ENCODE measurements at regions not wholly inside any gene's neighbourhood (a gene's known extent, or its start where the extent isn't known, plus 50 kb on each side); places are given as distances from the start of the nearest gene placed in this dataset.
"Not testable (repeated sequence)": the region's sequence is repeated elsewhere in the genome, so short reads cannot be mapped to it uniquely, and the experiment has no call there.

DNA sequence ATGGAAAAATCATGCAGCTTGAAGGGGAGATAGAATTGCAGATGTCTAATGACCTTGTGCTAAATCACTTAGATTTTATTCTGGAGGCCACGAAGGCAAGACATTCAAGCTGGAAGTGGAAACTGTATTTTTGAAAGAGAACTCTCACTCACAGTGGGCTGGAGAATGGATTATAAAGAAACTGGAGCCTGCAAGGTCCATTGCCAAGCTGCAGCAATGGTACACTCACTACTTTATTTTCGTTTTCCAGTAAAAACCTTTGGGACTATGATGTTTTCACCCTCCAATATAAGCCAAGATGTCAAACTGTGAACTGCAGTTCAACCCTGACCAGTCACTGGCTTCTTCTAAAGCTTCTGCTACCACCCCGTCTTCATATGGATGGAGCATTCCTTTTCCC is 62.0 kb downstream of the SKIDA1 start:
- no peak for FAIRE-seq

DNA sequence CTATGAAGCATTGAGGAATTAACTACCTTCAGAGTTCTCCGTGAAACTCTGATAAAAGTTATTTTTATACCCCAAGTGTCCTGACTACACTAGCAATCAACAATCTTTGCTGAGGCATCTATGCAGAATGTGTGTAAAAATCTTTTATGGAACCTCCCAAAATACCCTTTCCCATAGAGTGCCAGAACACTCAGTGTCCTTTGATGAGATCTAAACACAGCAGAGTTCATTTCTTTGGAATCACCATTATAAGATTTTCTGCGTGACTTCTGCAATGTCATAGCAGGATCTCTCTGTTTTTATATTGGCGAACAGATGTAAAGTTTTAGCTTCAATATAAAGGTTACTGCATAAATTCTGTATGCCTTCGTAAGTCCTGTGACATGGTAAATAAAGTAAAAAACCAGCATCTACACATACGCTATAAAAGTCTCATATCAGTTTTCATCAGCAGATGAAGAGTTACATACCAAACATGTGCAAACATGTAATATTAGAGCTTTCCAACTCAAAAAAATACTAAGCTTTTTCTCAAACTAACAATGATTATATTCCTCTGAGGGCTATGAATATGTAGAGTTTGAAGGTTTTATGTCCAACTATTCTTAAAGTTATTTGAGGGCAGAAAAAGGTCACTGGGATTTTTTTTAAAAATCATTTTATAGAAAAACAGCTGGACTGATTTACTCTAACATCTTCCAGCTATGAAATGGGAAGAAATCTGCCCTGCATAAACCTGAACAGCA is 67.2 kb downstream of the SKIDA1 start:
- no peak for FAIRE-seq

DNA sequence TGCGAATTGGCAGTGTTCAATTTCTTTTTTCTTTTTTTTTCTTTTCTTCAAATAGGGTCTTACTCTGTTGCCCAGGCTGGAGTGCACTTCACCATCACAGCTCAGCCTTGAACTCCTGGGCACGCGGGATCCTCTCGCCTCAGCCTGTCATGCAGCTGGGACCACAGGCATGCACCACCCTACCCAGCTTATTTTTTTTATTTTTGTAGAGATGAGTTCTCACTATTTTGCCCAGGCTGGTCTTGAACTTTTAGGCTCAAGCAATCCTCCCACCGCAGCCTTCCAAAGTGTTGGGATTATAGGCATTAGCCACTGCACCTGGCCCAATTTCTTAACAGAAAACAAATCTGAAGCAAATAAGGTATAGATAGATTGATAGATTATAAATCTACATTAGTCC is 69.3 kb downstream of the SKIDA1 start:
- no peak for FAIRE-seq

DNA sequence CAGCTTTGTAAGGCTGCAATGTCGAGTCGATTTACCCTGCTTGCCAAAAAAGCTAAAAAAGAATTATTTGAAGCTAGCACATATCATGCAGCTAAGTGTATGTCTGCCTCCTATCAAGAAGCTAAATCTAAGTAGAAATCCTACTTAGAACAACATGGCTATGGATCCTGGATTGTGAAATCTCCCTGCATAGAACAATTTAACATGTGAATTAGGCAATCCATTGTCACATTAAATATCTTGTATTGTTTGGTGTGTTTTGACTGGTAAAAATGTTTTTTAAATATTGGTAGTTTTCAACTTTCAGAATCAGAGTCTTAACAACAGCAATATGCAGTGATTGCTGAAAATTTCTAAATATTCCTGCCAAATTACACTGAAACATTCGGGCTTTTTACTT is 73.3 kb downstream of the SKIDA1 start:
- FAIRE-seq = no peak

DNA sequence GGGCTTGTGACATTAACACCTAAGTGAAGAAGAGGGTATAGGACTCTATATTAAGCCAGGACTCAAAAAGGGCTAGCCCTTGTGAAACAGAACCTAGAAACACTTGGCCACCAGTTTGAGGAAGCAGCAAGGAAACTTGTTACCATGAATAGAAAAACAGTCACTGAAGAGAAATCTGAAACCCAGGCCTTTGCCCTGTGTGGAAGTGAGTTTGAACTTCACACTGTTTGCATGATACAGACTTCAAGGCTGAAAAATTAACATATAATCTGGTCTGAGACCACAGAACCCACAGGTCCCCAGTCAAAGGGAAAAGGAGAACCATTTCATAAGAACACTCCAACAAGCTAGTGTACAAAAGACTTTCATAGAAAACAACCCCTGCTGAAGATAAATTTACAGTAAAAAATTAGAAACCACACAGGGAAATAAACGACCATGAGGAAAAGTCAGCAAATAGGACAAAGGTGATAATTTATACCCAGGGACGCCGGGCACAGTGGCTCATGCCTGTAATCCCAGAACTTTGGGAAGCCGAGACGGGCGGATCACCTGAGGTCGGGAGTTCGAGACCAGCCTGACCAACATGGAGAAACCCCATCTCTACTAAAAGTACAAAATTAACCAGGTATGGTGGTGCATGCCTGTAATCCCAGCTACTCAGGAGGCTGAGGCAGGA is 76.1 kb downstream of the SKIDA1 start:
- no peak for FAIRE-seq

DNA sequence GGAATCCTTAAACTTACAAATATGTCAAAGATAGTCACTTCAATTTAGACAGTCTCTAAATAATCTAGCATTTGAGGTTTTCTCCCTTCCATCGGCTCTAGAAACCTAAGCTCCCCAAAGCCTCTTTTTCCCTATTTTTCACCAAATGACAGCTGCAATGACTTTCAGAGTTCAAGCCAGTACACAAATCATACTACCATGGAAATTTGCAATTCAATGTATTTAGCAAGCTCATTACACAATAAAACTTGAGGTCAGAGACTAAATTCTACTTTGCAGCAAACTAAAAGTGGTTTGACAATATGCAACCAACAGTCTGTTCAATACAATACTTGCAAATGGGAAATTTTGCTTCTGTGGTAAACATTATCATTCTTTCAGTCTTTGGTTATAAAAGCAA is 80.3 kb downstream of the SKIDA1 start:
- FAIRE-seq = no peak

DNA sequence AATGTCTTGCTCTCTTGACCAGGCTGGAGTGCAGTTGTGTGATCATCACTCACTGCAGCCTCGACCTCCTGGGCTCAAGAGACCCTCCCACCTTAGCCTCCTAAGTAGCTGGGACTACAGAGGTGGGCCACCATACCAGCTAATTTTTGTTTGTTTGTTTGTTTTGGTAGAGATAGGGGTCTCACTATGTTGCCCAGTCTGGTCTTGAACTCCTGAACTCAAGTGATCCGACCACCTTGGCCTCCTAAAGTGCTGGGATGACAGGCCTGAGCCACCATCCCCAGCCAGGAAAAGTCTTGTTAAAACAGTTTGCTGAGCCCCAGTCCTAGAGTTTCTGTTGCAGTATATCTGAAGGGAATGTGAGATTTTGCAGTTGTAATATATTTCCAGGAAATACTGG is 83.9 kb downstream of the SKIDA1 start:
- no peak for FAIRE-seq

DNA sequence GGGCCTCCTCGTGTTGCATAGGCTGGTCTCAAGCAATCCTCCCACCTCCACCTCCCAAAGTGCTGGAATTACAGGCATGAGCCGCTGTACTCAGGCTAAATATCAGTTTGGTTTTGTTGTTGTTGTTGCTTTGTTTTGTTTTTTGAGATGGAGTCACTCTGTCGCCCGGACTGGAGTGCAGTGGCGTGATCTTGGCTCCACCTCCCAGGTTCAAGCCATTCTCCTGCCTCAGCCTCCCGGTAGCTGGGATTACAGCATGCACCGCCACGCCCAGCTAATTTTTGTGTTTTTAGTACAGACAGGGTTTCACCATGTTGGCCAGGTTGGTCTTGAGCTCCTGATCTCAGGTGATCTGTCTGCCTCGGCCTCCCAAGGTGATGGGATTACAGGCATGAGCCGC is 86.6 kb downstream of the SKIDA1 start:
- not testable (repeated sequence) for FAIRE-seq

DNA sequence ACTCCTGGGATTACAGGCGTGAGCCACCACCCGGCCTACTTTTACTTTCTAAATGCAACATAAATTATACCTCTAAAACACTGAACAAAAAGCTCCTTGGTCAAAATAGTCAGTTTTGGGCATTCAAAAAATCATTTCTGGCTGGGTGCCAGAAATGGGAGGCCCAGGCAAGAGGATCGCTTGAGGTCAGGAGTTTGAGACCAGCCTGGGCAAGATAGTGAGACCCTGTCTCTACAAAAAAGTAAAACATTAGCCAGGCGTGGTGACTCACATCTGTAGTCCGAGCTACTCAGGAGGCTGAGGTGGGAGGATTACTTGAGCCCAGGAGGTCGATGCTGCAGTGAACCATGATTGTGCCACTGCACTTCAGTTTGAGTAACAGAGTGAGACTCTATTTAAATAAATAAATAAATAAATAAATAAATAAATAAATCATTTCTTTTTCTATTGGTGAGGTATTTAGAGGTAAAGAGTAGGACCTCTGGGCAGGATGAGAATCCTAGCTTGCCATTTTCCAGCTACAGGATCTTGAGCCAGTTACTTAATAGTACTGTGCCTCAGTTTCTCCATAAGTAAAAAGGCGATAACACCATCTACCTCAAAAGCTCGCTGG is 87.6 kb downstream of the SKIDA1 start:
- no peak for FAIRE-seq

DNA sequence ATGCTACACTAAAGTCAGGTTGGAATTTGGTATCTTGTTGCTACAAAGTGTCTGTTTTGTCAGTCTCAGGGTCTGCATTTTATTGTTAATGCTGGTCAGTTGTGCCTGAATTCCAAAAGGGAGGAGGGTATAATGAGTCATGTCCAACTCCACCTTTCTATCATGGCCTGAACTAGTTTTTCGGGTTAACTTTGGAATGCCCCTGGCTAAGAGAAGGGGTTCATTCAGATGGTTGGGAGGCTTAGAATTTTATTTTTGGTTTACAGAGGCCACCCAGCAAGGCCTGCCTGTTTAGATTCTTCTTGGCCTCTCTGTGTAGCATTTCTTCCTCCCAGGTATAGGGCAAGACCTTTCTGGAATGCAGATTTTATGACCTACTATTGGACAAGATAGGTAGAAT is 93.2 kb downstream of the SKIDA1 start:
- no peak for FAIRE-seq

DNA sequence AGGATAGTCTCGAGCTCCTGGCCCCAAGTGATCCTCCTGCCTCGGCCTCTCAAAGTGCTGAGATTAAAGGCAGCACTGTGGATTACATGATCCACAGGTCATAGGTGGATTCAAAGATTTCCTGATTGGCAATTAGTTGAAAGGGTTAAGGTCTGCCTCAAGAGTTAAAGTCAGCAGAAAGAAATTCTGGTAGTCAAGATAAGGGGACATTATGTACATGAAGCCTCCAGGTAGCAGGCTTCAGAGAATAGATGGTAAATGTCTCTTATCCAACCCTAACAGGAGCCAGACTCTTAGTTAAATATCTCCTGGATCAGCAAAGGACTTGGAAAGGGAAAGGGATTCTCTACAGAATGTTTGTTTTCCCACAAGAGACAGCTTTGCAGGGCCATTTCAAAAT is 93.7 kb downstream of the SKIDA1 start:
- FAIRE-seq = no peak

DNA sequence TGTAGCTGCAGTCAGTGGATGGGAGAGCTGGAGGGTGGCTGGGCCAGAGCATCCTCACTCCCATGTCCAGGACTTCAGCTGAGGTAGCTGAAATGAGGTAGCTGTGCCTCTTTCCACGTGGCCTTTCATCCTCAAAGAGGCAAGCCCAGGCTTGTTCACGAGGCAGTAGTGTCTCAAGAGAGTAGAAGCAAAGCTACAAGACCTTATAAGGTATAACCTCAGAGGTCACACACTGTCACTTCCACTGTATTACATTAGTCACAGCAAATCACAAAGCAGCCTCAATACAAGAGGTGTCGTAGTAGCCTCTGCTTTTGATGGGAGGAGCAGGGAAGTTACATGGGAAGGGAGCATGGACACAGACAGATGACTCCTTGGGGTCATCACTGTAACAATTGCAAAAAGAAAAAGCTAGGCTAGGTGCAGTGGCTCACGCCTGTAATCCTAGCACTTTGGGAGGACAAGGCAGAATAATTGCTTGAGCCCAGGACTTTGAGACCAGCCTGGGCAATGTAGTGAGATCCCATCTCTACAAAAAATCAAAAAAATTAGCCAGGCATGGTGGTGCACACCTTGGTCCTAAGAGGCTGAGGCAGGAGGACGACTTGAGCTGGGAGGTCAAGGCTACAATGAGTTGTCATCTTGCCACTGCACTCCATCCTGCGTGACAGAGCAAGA is 97.5 kb downstream of the SKIDA1 start:
- no peak for FAIRE-seq

DNA sequence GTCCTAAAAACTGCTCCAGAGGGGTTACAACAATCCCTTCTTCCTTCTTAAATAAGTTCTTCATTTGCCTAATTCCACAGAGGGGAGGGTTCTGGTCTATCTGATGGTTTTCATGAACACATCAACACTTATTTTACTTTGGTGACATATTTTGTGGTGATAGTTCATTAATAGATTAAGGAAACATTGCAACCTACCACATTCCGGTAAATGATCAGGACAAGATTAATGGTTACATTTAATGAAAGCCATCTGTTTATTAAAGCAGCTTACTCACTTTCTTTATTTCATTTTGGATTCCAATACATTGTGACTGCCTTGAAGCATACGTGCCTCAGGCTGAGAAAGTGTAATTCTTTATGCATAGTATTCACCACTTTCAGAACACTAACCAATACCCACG is 101.0 kb downstream of the SKIDA1 start:
- FAIRE-seq = no peak

DNA sequence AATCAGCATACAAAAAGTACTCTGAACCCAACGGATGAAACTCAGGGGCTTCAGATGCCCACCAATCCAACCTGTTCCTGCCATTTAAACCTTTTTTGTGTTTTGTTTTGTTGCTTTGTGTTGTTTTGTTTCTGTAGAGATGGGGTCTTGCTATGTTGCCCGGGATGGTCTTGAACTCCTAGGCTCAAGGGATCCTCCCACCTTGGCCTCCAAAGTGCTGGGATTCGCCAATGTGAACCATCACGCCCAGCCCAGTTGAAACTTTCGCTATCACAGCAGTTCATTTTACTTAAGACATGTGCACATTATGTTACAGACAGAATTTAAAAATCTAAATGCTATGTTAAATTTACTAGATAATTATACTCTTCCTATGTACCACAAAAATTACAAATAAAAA is 101.6 kb downstream of the SKIDA1 start:
- no peak for FAIRE-seq

DNA sequence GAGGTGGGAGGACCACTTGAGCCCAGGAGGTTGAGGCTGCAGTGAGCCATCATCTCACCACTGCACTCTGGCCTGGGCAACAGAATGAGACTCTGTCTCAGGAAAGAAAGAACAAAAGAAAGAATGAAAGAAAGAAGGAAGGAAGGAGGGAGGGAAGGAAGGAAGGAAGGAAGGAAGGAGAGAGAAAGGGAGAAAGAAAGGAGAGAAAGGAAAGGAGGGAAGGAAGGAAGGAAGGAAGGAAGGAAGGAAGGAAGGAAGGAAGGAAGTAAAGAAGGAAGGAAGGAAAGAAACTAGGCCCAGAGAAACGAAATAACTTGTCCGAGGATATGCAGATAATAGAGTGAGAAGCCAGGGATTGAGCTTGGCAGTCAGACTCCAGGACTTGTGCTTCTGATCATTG is 102.1 kb downstream of the SKIDA1 start:
- no peak for FAIRE-seq

DNA sequence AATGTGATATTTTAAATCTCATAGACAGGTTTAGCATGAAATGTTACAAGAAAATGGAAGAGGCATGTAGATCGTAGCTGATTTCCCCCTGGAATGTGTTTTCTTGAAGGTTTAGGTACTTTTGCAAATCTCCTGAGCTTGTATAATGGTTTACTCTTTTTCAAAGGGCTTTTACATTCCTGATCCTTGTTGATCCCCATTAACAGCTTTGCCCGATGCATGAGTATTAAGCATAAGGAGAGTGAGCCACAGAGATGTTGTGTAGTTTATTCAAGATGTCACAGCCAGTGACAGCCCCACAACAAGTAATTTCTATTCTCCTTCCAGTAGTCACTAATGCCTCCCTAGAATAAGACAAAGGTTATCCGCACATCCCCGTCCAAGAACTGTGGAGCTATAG is 103.7 kb downstream of the SKIDA1 start:
- FAIRE-seq = no peak

DNA sequence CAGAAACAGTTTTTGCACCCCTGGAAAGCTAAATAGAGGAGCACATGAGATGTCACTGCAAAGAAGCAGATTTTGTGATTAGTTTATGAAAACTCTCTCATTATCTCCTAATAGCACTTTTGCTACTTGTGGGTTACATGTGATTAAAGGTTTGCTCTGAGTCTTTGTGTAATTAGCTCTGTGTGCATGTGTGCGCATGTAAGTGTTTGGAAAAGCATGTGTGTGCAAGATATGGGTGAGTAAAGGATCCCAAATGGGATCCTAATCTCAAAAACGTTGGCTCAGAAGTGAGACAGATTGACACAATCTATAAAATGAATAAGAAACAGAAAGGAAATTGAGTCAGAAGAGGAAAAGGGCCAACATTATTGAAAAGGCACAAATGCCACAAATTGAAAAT is 104.5 kb downstream of the SKIDA1 start:
- no peak for FAIRE-seq

DNA sequence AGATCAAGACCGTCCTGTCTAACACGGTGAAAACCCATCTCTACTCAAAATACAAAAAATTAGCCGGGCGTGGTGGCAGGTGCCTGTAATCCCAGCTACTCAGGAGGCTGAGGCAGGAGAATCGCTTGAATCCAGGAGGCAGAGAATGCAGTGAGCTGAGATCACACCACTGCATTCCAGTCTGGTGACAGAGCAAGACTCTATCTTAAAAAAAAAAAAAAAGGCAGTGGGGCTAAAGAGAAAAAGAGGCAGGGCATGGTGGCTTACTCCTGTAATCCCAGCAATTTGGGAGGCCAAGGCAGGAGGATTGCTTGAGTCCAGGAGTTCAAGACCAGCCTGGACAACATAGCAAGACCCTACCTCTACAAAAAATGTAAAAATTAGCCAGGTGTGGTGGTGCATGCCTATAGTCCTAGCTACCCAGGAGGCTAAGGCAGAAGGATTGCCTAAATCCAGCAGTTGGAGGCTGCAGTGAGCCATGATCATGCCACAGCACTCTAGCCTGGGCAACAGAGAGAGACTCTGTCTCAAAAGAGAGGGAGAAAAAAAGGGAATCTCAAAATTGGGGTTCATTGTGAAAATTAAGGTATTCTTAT is 106.4 kb downstream of the SKIDA1 start:
- not testable (repeated sequence) for FAIRE-seq

DNA sequence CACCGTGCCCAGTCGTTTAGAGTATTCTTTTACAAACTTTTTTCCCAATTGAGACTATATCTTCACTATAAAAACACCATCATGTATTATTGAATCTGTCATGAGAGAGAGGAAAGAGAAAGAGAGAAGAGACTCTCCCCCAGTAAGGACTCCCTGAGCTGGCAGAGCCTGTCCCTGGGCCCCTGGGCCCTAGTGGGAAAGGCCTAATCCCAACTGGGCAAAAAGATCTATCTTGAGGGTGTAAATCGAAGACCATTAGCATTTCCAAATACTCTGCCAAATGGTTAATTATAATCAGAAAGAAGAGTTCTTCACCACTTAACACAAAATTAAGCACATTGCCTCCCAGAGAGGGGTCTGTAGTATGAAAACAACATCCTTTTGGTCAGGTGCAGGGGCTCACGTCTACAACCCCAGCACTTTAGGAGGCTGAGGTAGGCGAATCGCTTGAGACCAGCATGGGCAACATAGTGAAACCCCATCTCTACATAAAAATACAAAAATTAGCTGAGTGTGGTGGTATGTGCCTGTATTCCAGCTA is 108.2 kb downstream of the SKIDA1 start:
- no peak for FAIRE-seq

DNA sequence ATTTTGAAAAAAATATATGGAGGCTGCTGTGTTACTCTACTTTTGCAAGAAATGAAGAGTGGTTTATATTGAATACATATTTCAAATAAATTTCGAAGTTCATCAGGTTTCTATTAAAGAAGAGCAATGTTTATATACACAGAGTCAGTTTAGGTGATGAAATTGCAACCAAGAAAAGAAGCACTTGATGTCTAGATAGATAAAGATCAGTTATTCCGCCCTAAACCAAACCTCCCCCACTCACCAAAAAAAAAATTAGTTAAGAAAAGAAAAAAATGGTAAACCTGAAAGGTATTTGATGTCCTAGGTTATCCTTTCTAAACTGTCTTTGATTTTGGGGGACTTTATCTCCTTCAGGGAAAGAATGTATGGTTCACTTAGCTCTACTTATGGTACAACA is 111.8 kb downstream of the SKIDA1 start:
- no peak for FAIRE-seq

DNA sequence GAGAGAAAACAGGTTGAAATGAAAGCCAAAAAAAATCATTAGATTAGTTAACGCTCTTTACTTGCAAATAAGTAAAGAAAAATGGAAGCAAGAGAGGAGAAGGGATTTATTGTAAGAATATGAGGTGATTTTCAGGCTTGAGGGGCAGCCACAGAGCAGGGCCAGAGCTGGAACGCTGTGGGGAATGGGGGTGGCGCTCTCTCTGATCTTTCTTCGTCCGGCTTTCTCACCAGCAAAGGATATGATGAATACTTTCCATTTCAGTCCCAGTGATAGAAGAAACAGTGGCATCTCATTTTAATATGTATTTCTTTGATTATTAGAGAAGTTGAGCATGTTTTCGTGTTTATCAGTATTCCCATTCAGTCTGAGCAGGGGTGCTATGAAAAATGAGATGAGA is 112.2 kb downstream of the SKIDA1 start:
- no peak for FAIRE-seq

DNA sequence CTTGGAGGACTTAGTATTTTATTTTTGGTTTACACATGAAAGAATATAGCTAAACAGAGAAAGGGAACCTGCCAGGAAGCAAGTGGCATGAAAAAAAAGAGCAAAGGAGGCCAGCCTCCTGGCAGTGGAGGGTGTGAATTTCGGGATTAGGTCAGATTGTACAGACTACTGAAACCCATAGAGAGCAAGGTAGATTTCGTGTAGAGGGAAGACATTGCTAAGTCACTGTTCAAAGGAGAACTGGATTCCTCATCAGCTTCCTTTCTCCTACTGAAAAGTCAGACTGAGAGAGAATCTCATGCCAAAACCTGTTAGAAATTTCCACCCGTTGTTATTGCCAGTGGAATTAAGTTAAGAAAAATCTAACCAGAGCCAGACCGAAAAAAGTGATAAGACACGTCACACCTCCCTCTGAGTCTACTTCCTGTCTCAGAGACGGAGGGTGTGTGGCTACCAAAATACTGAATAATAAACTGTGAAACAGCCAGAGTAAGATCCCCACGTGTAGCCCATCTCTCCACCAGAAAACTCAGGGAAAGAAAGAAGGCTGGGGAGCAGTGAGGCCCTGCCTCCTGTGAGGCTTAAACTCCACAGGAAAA is 118.8 kb downstream of the SKIDA1 start:
- FAIRE-seq = no peak

DNA sequence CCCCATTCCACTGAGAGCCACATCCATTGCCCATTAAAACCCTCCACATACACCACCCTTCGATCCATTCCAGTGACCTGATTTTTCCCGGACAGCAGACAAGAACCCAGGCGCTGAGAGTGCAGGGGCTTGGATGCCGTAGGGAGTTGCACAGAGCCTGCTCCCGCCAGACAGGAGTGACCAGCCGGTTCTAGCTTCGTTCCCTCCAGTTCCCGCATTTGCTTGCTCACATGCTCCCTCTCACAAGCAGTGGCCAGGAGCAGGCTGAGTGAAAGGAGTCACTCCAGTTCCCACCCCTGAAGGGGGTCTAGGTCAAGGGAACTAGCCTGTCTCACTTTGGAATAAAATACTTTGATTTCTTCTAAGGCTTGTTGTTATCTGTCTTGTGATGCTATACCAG is 119.5 kb downstream of the SKIDA1 start:
- FAIRE-seq = no peak

Measured in TTC549 (cell line).